Liver (tissue), 8 donors: ENCODE measurements at regions not wholly inside any gene's neighbourhood (a gene's known extent, or its start where the extent isn't known, plus 50 kb on each side); places are given as distances from the start of the nearest gene placed in this dataset.

Experiments
- DNase-seq: peaks from one replicate; pipeline ENCODE4 v3.0.0-alpha.2; 2017; ENCODE audit warnings: low spot score
- H3K27ac ChIP-seq, 2 donors: one replicate each; pipeline ENCODE4 v1.7.0; 2013; ENCODE audit warnings: inconsistent platforms in 2 of 2, low read length in 2 of 2, control low read depth in 1 of 2, low read depth in 1 of 2, mild to moderate bottlenecking in 1 of 2
- H3K27me3 ChIP-seq, 4 donors: one replicate each; pipeline versions ENCODE4 v1.6.1 to v1.7.0; 2013; ENCODE audit warnings: low read length in 3 of 4, inconsistent platforms in 1 of 4, mild to moderate bottlenecking in 1 of 4, moderate library complexity in 1 of 4; ENCODE audit not compliant: control insufficient read depth in 4 of 4, insufficient read depth in 4 of 4
- H3K36me3 ChIP-seq, 4 donors: one replicate each; pipeline versions ENCODE4 v1.6.1 to v1.7.0; 2013; ENCODE audit warnings: low read length in 3 of 4, mild to moderate bottlenecking in 3 of 4, low read depth in 1 of 4, moderate library complexity in 1 of 4; ENCODE audit not compliant: control insufficient read depth in 4 of 4, insufficient read depth in 3 of 4
- H3K4me1 ChIP-seq, 4 donors: one replicate each; pipeline versions ENCODE4 v1.6.1 to v1.7.0; 2013; ENCODE audit warnings: low read length in 3 of 4, mild to moderate bottlenecking in 3 of 4, moderate library complexity in 1 of 4; ENCODE audit not compliant: control insufficient read depth in 4 of 4, insufficient read depth in 4 of 4
- H3K4me3 ChIP-seq, 3 donors: one replicate each; pipeline versions ENCODE4 v1.6.1 to v1.7.0; 2013; ENCODE audit warnings: low read length in 3 of 3, control low read depth in 1 of 3, low read depth in 1 of 3, mild to moderate bottlenecking in 1 of 3
- H3K9ac ChIP-seq, 2 donors: one replicate each; pipeline ENCODE4 v1.7.0; 2013; ENCODE audit warnings: low read length in 2 of 2, mild to moderate bottlenecking in 2 of 2, moderate library complexity in 2 of 2, control low read depth in 1 of 2, low read depth in 1 of 2
- H3K9me3 ChIP-seq, 4 donors: one replicate each; pipeline versions ENCODE4 v1.6.1 to v1.7.0; 2013; ENCODE audit warnings: low read length in 3 of 4; ENCODE audit not compliant: control insufficient read depth in 4 of 4
- ATF3 ChIP-seq: IDR thresholded peaks from 2 replicates; pipeline ENCODE4 v1.6.1; 2016; ENCODE audit warnings: antibody characterized with exemption
- CTCF ChIP-seq: fragments of 150-350 bp; IDR thresholded peaks from 2 replicates; pipeline ENCODE4 v1.5.1; 2017; ENCODE audit warnings: improper control_type of control experiment, low read depth, low read length; ENCODE audit not compliant: missing input control
- FOXA1 ChIP-seq: IDR thresholded peaks from 2 replicates; pipeline ENCODE4 v1.6.1; 2016; ENCODE audit warnings: antibody characterized with exemption
- FOXA2 ChIP-seq: IDR thresholded peaks from 2 replicates; pipeline ENCODE4 v1.6.1; 2016; ENCODE audit warnings: antibody characterized with exemption
- GABPA ChIP-seq, 2 donors: IDR thresholded peaks in 1 of 2; conservative IDR thresholded peaks in 1 of 2; 2 replicates each; pipeline ENCODE4 v1.6.1; 2016; ENCODE audit warnings: antibody characterized with exemption in 2 of 2, mild to moderate bottlenecking in 1 of 2, moderate library complexity in 1 of 2
- HNF4A ChIP-seq, 2 donors: conservative IDR thresholded peaks; 2 replicates each; pipeline ENCODE4 v1.6.1; 2016; ENCODE audit warnings: antibody characterized with exemption in 2 of 2, mild to moderate bottlenecking in 2 of 2
- HNF4G ChIP-seq: IDR thresholded peaks from 2 replicates; pipeline ENCODE4 v1.6.1; 2016; ENCODE audit warnings: antibody characterized with exemption
- JUND ChIP-seq, 2 donors: IDR thresholded peaks; 2 replicates each; pipeline ENCODE4 v1.6.1; 2016; ENCODE audit warnings: antibody characterized with exemption in 2 of 2
- MAX ChIP-seq: IDR thresholded peaks from 2 replicates; pipeline ENCODE4 v1.6.1; 2016; ENCODE audit warnings: antibody characterized with exemption
- NR2F2 ChIP-seq: IDR thresholded peaks from 2 replicates; pipeline ENCODE4 v1.6.1; 2016; ENCODE audit warnings: antibody characterized with exemption
- RAD21 ChIP-seq, 2 donors: IDR thresholded peaks; 2 replicates each; pipeline ENCODE4 v1.6.1; 2016; ENCODE audit warnings: antibody characterized with exemption in 2 of 2, mild to moderate bottlenecking in 2 of 2
- REST ChIP-seq: IDR thresholded peaks from 2 replicates; pipeline ENCODE4 v1.6.1; 2016; ENCODE audit warnings: antibody characterized with exemption, mild to moderate bottlenecking
- RXRA ChIP-seq, 2 donors: IDR thresholded peaks; 2 replicates each; pipeline ENCODE4 v1.6.1; 2017 to 2018; ENCODE audit warnings: antibody characterized with exemption in 2 of 2, mild to moderate bottlenecking in 1 of 2
- SP1 ChIP-seq: IDR thresholded peaks from 2 replicates; pipeline ENCODE4 v1.6.1; 2018; ENCODE audit warnings: antibody characterized with exemption, mild to moderate bottlenecking
- YY1 ChIP-seq: IDR thresholded peaks from 2 replicates; pipeline ENCODE4 v1.6.1; 2016; ENCODE audit warnings: antibody characterized with exemption, mild to moderate bottlenecking
- ZBTB33 ChIP-seq: IDR thresholded peaks from 2 replicates; pipeline ENCODE4 v1.6.1; 2016; ENCODE audit warnings: antibody characterized with exemption
- WGBS: extraction: QIAGEN DNeasy Blood & Tissue Kit; methylation state at CpG from one replicate; pipeline ENCODE4 v1.1.7; 2013; 5-methylcytosine and 5-hydroxymethylcytosine counted together
- donor health status: healthy.
- donor health status: healthy.
- donor health status: healthy.
- donor health status: healthy.
- donor health status: healthy.

- H3K9ac ChIP-seq: no peak overlapping the region
- TF ChIP-seq SP1 (no peak), YY1 (no peak), RAD21 (IDR thresholded peaks at IDR 0.05) (no peak), ATF3 (no peak), NR2F2 (no peak), MAX (no peak), JUND (IDR thresholded peaks at IDR 0.05) (no peak), HNF4A (conservative IDR thresholded peaks at IDR 0.05) (no peak), CTCF (no peak), REST (no peak), FOXA2 (no peak), HNF4G (no peak), FOXA1 (no peak), ZBTB33 (no peak), GABPA (IDR thresholded peaks at IDR 0.05 in 1 of 2, conservative IDR thresholded peaks at IDR 0.05 in 1 of 2) (no peak)
- no peaks in the 10 kb centered on the region for H3K27me3 ChIP-seq
- no peaks in the 10 kb centered on the region for H3K36me3 ChIP-seq
- H3K9me3 ChIP-seq: peaks cover 0 to 5% (median 3%) of the 10 kb centered on the region in 4 donors
- no peaks in the 10 kb centered on the region for H3K4me1 ChIP-seq
- WGBS: 33% methylated on average over 2 of the region's 2 CpGs
- no peak overlapping the region for H3K27ac ChIP-seq
- no peak overlapping the region for H3K4me3 ChIP-seq
- no peak for DNase-seq
Observed at GRCh38 chr4:29805245-29805644, 914.9 kb upstream of the PCDH7 start.

- no peak overlapping the region for H3K9ac ChIP-seq
- H3K27ac ChIP-seq: no peak overlapping the region
- no peak for DNase-seq
- TF ChIP-seq YY1 (no peak), RXRA (IDR thresholded peaks at IDR 0.05) (no peak), NR2F2 (no peak), HNF4A (conservative IDR thresholded peaks at IDR 0.05) (no peak), ATF3 (no peak), FOXA2 (no peak), HNF4G (no peak), SP1 (no peak)
- H3K9me3 ChIP-seq: peaks cover 0 to 5% (median 3%) of the 10 kb centered on the region in 4 donors
- H3K4me3 ChIP-seq: no peak overlapping the region
- WGBS: 51% methylated on average over 3 of the region's 3 CpGs
- H3K36me3 ChIP-seq: no peaks in the 10 kb centered on the region
- H3K4me1 ChIP-seq: no peaks in the 10 kb centered on the region
- H3K27me3 ChIP-seq: no peaks in the 10 kb centered on the region
Observed at GRCh38 chr4:29805916-29806480, 914.2 kb upstream of the PCDH7 start.
